SK-N-MC (cell line): ENCODE measurements at regions not wholly inside any gene's neighbourhood (a gene's known extent, or its start where the extent isn't known, plus 50 kb on each side); places are given as distances from the start of the nearest gene placed in this dataset.

ENCODE experiments used
- EZH2 ChIP-seq: fragments of 200-600 bp; sonication (generic); IDR thresholded peaks from one replicate; pipeline ENCODE4 v1.6.1; 2017; ENCODE audit warnings: antibody characterized with exemption
- POLR2AphosphoS5 ChIP-seq: IDR thresholded peaks from 2 replicates; pipeline ENCODE4 v1.6.1; 2012; ENCODE audit warnings: mild to moderate bottlenecking, low read depth, low read length, borderline replicate concordance

- TF ChIP-seq POLR2AphosphoS5 = no peak
- no peak for TF ChIP-seq EZH2
These were observed 155.7 kb upstream of the SLIT2 start for GRCh38 chr4:20095805-20096541.
